Hepatocyte (in vitro differentiated cells): ENCODE measurements at regions not wholly inside any gene's neighbourhood (a gene's known extent, or its start where the extent isn't known, plus 50 kb on each side); places are given as distances from the start of the nearest gene placed in this dataset.
"Not testable (repeated sequence)": the region's sequence is repeated elsewhere in the genome, so short reads cannot be mapped to it uniquely, and the experiment has no call there.

Experiments used
- DNase-seq: peaks from one replicate; pipeline ENCODE4 v3.0.0-alpha.2; 2016; ENCODE audit warnings: low spot score
- H2AFZ ChIP-seq: fragments of 200-600 bp; sonication (generic); 2 replicates; pipeline ENCODE4 v1.6.0; 2016; ENCODE audit warnings: antibody characterized with exemption, mild to moderate bottlenecking
- H3K27ac ChIP-seq: fragments of 200-600 bp; sonication (generic); 2 replicates; pipeline ENCODE4 v1.5.1; 2016; ENCODE audit warnings: mild to moderate bottlenecking
- H3K27me3 ChIP-seq: fragments of 200-600 bp; sonication (generic); 2 replicates; pipeline ENCODE4 v1.6.1; 2016
- H3K36me3 ChIP-seq: fragments of 200-600 bp; sonication (generic); replicated peaks from 2 replicates; pipeline ENCODE4 v1.5.1; 2016; ENCODE audit warnings: low read depth; ENCODE audit not compliant: insufficient read depth
- H3K4me1 ChIP-seq: fragments of 200-600 bp; sonication (generic); 2 replicates; pipeline ENCODE4 v1.5.1; 2016; ENCODE audit warnings: mild to moderate bottlenecking, moderate library complexity; ENCODE audit not compliant: insufficient read depth
- H3K4me2 ChIP-seq: fragments of 200-600 bp; sonication (generic); 2 replicates; pipeline ENCODE4 v1.6.0; 2016
- H3K4me3 ChIP-seq: fragments of 200-600 bp; sonication (generic); 2 replicates; pipeline ENCODE4 v1.5.1; 2016; ENCODE audit warnings: mild to moderate bottlenecking
- H3K79me2 ChIP-seq: fragments of 200-600 bp; sonication (generic); 2 replicates; pipeline ENCODE4 v1.6.0; 2017; ENCODE audit warnings: mild to moderate bottlenecking
- H3K9me2 ChIP-seq: fragments of 200-600 bp; sonication (generic); replicated peaks from 2 replicates; pipeline ENCODE4 v1.6.0; 2017; ENCODE audit warnings: mild to moderate bottlenecking; ENCODE audit not compliant: insufficient read depth
- H3K9me3 ChIP-seq: fragments of 200-600 bp; sonication (generic); 2 replicates; pipeline ENCODE4 v1.5.1; 2016; ENCODE audit warnings: low read depth, mild to moderate bottlenecking
- H4K20me1 ChIP-seq: fragments of 200-600 bp; sonication (generic); 2 replicates; pipeline ENCODE4 v1.6.0; 2016; ENCODE audit warnings: mild to moderate bottlenecking; ENCODE audit not compliant: insufficient read depth, poor library complexity, severe bottlenecking
- WGBS: methylation state at CpG from one replicate; pipeline ENCODE4 v1.1.6; 2016; ENCODE audit warnings: low lambda C conversion rate; ENCODE audit errors: missing lambda C conversion rate; 5-methylcytosine and 5-hydroxymethylcytosine counted together

DNA sequence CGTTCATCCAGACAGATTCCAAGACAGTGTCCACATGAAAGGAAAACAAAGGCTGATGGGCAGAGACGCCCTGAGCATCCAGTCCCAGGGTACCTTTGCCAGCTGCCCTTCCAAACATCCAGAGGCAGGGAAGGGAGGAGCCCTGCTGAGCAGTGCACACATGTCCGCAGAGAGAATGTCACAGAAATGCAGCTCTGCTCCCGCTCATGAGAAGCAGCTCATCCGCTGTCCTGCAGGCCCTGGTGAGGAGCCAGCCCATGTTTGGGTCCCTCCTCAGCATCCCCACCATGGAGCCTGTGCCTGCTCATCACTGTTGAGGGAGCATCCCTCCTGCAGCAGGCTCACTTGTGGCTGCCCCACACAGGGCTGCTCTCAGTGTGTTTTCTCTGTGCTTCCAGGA, 484.7 kb downstream of the GOLGA6L6 start:
- H3K4me2 ChIP-seq, H3K9me3 ChIP-seq, H3K36me3 ChIP-seq, H4K20me1 ChIP-seq, H3K79me2 ChIP-seq, H3K4me3 ChIP-seq, H3K9me2 ChIP-seq, DNase-seq, H3K4me1 ChIP-seq, H2AFZ ChIP-seq, H3K27ac ChIP-seq, H3K27me3 ChIP-seq: not testable (repeated sequence)
- WGBS, result 66% methylated on average over 5 of the region's 5 CpGs

DNA sequence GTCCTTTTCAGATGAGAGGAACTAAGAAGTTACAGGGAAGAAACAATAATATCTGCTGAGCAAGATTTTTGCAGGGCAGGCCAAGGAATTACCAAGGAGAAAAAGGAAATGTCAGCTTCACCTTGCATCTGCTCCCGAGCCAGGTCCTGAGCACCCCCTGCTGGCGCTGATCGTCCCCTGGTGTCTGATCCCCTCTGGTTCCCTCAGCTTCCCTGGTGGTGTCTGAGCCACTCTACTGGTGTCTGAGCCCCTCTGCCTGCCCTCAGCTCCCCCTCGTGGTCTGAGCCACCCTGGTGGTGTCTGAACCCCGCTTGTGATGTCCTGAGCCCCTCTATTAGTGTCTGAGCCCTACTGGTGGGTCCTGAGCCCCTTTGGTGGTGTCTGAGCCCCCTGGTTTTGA, 485.7 kb downstream of the GOLGA6L6 start:
- DNase-seq, H3K4me1 ChIP-seq, H2AFZ ChIP-seq, H3K36me3 ChIP-seq, H3K4me3 ChIP-seq, H4K20me1 ChIP-seq, H3K79me2 ChIP-seq, H3K27me3 ChIP-seq, H3K27ac ChIP-seq, H3K9me2 ChIP-seq, H3K4me2 ChIP-seq, H3K9me3 ChIP-seq: not testable (repeated sequence)
- WGBS, result 51% methylated on average over 5 of the region's 5 CpGs

DNA sequence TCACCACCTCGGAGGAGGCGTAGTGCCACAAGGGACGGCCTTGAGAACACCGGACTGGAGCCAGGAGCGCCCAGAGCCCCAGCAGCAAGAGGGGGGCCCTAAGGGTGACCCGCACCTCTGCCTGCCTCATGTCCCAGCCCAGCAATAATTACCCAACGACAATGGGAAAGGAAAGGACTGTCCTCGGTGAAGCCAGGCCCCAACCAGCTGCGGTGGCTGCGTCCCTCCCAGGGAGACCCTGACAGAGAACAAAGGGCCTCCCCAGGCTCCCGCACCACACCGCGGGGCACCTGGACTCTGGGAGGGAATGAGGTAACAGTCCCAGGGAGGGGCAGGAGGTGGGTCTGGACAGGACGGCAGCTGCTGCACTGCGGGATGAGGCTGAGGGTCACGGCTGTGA, 493.4 kb downstream of the GOLGA6L6 start:
- H2AFZ ChIP-seq, H3K4me2 ChIP-seq, H3K27me3 ChIP-seq, H3K9me2 ChIP-seq, H3K9me3 ChIP-seq, DNase-seq, H4K20me1 ChIP-seq, H3K4me1 ChIP-seq, H3K36me3 ChIP-seq, H3K79me2 ChIP-seq, H3K27ac ChIP-seq, H3K4me3 ChIP-seq: not testable (repeated sequence)
- 82% methylated on average over 16 of the region's 16 CpGs for WGBS

- H3K4me3 ChIP-seq, H3K27ac ChIP-seq, H3K4me1 ChIP-seq, H2AFZ ChIP-seq, H3K79me2 ChIP-seq, H3K36me3 ChIP-seq, H3K9me2 ChIP-seq, H3K27me3 ChIP-seq, H3K4me2 ChIP-seq, H4K20me1 ChIP-seq, DNase-seq, H3K9me3 ChIP-seq: not testable (repeated sequence)
- WGBS, result no CpG with 5 or more reads among the region's 5 CpGs
Observed at GRCh38 chr15:20045165-20045564, 496.4 kb downstream of the GOLGA6L6 start.

DNA sequence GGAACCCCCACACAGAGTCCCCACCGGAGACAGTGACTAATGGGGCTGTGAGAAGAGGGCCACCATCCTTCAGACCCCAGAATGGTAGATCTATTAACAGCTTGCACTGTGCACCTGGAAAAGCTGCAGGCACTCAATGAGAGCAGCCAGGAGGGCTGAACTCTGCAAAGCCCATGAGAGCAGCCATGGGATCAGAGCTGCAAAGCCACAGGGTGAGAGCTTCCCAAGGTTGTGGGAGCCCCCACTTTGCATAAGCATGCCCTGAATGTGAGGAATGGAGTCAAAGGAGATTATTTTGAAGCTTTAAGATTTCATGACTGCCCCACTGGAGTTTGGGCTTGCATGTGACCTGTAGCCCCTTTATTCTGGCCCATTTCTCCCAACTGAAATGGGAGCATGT, 500.9 kb downstream of the GOLGA6L6 start:
- H3K36me3 ChIP-seq, H3K4me2 ChIP-seq, H3K9me3 ChIP-seq, H3K4me1 ChIP-seq, H3K9me2 ChIP-seq, H4K20me1 ChIP-seq, H2AFZ ChIP-seq, H3K27ac ChIP-seq, H3K27me3 ChIP-seq, H3K79me2 ChIP-seq, H3K4me3 ChIP-seq, DNase-seq: not testable (repeated sequence)
- 31% methylated on average over 1 of the region's 1 CpG for WGBS

- H3K9me3 ChIP-seq, H3K79me2 ChIP-seq, H4K20me1 ChIP-seq, H3K4me1 ChIP-seq, H2AFZ ChIP-seq, H3K27me3 ChIP-seq, DNase-seq, H3K36me3 ChIP-seq, H3K9me2 ChIP-seq, H3K4me3 ChIP-seq, H3K4me2 ChIP-seq, H3K27ac ChIP-seq: not testable (repeated sequence)
- WGBS, result no CpG with 5 or more reads among the region's 2 CpGs
Observed at GRCh38 chr15:20025040-20025439, 516.6 kb downstream of the GOLGA6L6 start.

DNA sequence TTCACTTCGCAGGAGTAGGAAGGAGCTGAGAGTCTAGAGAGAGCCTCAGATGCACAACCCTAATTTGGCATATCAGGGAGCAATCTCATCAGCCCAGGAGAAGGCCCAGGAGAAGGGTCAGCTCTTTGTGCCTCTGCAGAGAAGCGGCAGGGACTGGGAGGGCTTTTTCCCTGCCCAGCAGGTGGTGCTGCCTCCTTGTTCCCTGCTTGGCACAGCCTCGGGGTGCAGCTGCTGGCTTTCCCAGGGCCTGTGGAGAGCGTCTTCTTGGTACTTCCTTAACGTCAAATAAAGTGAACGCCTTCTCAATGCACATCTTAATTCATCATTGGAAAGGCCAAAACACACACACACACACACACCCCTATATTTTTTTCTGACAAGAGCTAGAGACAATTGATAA, 519.3 kb downstream of the GOLGA6L6 start:
- H3K4me3 ChIP-seq, H3K4me2 ChIP-seq, H3K4me1 ChIP-seq, H3K79me2 ChIP-seq, H3K27ac ChIP-seq, H3K27me3 ChIP-seq, H3K9me2 ChIP-seq, DNase-seq, H3K36me3 ChIP-seq, H2AFZ ChIP-seq, H3K9me3 ChIP-seq, H4K20me1 ChIP-seq: not testable (repeated sequence)
- WGBS, result 38% methylated on average over 1 of the region's 6 CpGs

DNA sequence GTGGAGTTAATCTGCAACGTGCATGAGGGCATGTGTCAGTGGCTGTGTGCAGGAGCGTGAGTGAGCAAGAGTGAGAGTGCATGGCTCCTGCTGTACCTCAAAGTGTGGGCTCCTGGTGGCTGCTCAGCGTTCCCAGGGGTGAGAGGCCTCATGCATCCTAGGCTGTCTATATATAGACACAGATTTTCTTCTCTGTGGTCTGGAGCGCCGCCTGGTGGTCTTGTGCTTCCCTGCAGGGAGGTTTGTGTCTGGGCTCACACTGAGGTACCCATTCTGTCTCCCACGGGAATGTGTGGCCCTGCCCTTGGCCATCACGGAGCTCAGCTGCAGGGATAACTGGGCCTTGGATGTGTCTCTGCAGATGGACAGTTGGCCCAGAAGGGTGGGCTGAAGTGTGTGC, 520.2 kb downstream of the GOLGA6L6 start:
- 61% methylated on average over 2 of the region's 7 CpGs for WGBS
- H3K79me2 ChIP-seq, H3K36me3 ChIP-seq: not testable (repeated sequence)

DNA sequence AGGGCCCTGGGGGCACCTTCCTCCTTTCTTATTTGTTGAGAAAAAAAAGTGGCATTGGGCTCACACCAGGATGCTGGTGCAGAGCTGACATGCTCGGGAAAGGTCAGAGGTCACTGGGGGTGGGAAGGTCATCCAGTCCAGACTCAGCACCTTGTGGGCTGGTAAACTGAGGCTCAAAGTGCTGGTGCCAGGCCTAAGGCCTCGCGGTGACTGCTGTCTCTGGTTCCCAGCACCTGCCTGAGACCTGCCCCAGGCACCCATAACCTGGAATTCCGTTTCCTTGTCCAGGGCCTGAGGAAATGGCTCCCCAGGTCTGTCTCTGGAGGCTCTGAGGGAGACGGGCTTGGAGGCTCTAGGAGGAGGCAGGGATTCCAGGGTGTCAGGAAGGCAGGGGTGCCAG, 521.0 kb downstream of the GOLGA6L6 start:
- WGBS, result 90% methylated on average over 3 of the region's 5 CpGs

More for the DNA sequence above, 520.2 kb downstream of the GOLGA6L6 start:
- not testable (repeated sequence) for H3K27me3 ChIP-seq, H3K4me1 ChIP-seq, DNase-seq, H3K4me2 ChIP-seq, H3K9me2 ChIP-seq, H3K27ac ChIP-seq, H3K4me3 ChIP-seq, H3K9me3 ChIP-seq, H4K20me1 ChIP-seq, H2AFZ ChIP-seq

More for the DNA sequence above, 521.0 kb downstream of the GOLGA6L6 start:
- not testable (repeated sequence) for H3K27ac ChIP-seq, H3K27me3 ChIP-seq, H3K79me2 ChIP-seq, H3K4me3 ChIP-seq, H3K9me3 ChIP-seq, DNase-seq, H3K36me3 ChIP-seq, H3K9me2 ChIP-seq, H4K20me1 ChIP-seq, H2AFZ ChIP-seq, H3K4me1 ChIP-seq, H3K4me2 ChIP-seq
